ENCODE measurements at regions not wholly inside any gene's neighbourhood (a gene's known extent, or its start where the extent isn't known, plus 50 kb on each side); places are given as distances from the start of the nearest gene placed in this dataset.

DNA sequence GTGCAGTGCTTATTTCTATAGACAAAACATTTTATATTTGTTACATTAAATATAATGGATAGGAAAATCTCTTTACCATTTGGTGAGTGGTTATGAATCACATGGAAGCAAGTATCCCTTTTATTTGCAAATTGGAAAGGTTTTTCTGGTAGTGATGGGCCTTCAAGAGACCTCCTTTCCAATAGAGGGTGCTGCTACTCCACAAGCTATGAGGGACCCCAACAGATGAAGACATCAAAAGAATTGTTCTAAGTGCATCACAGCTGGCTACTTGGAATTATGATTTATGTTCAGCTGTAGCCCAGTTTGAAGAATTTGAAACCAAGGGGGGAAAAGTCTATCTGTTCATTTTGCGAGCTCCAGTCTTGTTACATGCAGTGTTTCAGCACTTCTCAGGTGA lies 493.7 kb upstream of the SGCD start:
- TF ChIP-seq, protein P1, sequence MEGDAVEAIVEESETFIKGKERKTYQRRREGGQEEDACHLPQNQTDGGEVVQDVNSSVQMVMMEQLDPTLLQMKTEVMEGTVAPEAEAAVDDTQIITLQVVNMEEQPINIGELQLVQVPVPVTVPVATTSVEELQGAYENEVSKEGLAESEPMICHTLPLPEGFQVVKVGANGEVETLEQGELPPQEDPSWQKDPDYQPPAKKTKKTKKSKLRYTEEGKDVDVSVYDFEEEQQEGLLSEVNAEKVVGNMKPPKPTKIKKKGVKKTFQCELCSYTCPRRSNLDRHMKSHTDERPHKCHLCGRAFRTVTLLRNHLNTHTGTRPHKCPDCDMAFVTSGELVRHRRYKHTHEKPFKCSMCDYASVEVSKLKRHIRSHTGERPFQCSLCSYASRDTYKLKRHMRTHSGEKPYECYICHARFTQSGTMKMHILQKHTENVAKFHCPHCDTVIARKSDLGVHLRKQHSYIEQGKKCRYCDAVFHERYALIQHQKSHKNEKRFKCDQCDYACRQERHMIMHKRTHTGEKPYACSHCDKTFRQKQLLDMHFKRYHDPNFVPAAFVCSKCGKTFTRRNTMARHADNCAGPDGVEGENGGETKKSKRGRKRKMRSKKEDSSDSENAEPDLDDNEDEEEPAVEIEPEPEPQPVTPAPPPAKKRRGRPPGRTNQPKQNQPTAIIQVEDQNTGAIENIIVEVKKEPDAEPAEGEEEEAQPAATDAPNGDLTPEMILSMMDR (IDR thresholded peaks at IDR 0.05 in 2 of 3, conservative IDR thresholded peaks at IDR 0.05 in 1 of 3; ENCODE audit: borderline replicate concordance in 1 of 3, insufficient read depth in 1 of 3, low read depth in 2 of 3, low read length in 2 of 3): no peak
- TF ChIP-seq EZH2phosphoT487 (IDR thresholded peaks at IDR 0.05; ENCODE audit: borderline replicate concordance): no peak
- TF ChIP-seq POLR2A (IDR thresholded peaks at IDR 0.05; ENCODE audit: borderline replicate concordance, extremely low read depth, insufficient read depth, insufficient read length): no peak
- no peak for TF ChIP-seq TCF7L2 (IDR thresholded peaks at IDR 0.05; ENCODE audit: borderline replicate concordance, extremely low read depth, insufficient read depth, insufficient read length)
- TF ChIP-seq, protein P2, sequence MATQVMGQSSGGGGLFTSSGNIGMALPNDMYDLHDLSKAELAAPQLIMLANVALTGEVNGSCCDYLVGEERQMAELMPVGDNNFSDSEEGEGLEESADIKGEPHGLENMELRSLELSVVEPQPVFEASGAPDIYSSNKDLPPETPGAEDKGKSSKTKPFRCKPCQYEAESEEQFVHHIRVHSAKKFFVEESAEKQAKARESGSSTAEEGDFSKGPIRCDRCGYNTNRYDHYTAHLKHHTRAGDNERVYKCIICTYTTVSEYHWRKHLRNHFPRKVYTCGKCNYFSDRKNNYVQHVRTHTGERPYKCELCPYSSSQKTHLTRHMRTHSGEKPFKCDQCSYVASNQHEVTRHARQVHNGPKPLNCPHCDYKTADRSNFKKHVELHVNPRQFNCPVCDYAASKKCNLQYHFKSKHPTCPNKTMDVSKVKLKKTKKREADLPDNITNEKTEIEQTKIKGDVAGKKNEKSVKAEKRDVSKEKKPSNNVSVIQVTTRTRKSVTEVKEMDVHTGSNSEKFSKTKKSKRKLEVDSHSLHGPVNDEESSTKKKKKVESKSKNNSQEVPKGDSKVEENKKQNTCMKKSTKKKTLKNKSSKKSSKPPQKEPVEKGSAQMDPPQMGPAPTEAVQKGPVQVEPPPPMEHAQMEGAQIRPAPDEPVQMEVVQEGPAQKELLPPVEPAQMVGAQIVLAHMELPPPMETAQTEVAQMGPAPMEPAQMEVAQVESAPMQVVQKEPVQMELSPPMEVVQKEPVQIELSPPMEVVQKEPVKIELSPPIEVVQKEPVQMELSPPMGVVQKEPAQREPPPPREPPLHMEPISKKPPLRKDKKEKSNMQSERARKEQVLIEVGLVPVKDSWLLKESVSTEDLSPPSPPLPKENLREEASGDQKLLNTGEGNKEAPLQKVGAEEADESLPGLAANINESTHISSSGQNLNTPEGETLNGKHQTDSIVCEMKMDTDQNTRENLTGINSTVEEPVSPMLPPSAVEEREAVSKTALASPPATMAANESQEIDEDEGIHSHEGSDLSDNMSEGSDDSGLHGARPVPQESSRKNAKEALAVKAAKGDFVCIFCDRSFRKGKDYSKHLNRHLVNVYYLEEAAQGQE (IDR thresholded peaks at IDR 0.05; ENCODE audit: low read depth): no peak
